ENCODE measurements at regions not wholly inside any gene's neighbourhood (a gene's known extent, or its start where the extent isn't known, plus 50 kb on each side); places are given as distances from the start of the nearest gene placed in this dataset.
"Not testable (repeated sequence)": the region's sequence is repeated elsewhere in the genome, so short reads cannot be mapped to it uniquely, and the experiment has no call there.

DNA sequence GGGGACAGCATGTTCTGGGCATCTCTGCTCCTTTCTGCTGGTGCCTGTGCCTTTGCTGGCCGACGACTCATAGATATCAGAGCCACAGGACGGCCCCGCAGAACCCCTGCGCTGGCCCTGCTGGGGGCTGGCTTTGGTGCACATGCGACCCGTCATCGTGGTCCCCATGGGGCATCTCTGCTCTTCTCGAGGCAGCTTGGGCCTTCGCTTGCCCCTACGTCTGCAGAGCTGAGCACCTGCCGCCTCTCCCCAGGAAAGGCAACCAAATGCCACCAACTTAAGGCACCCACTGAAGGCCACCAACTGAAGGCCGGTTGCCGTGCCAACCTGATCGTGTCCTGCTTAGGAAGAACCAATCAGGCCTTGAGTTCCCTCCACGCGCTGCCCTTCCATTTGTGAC lies 153.1 kb downstream of the FOXD4L6 start:
- H3K36me3 Mint-ChIP-seq = peaks cover 11% of the 10 kb centered on the region
- not testable (repeated sequence) for H3K9me3 Mint-ChIP-seq (ENCODE audit: low read depth); H3K4me3 Mint-ChIP-seq; H3K27me3 Mint-ChIP-seq; H3K4me1 Mint-ChIP-seq (ENCODE audit: low read depth); H3K27ac Mint-ChIP-seq

DNA sequence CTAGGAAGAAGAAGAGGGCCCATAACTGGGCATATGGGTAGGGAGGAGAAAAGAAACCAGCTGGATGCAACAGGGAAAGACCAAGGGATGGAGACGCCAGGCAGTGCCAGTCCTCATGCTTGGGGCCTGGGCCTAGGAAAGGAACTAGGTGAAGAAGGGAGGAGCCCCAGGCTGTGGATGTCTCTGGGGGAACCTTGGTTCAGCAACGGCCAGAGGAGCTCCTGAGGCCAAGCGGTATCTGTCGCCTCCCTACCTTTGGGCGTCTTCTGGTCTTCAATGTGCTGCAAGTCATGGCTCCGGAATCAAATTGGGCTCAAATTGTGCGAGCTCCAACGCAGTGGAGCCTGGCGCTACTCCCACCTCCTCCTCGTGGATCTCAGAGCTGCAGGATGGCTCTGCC lies 153.6 kb downstream of the FOXD4L6 start:
- H3K27ac Mint-ChIP-seq = not testable (repeated sequence)

DNA sequence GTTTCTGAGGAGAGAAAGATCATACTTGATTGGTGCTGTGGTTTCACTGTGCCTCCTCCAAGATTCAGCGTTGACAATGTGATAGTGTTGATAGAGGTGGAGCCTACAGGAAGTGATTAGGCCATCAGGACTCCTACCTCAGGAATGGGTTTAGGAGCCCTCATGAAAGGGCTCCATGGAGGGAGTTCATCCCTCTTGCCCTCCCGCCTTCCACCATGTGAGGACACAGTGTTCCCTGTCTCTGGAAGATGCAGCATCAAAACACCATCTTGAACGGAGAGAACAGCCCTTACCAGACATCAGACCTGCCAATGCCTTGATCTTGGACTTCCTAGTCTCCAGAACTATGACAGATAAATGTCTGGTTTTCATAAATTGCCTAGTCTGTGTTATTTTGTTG lies 156.7 kb downstream of the FOXD4L6 start:
- H3K36me3 Mint-ChIP-seq; H3K27ac Mint-ChIP-seq; H3K4me1 Mint-ChIP-seq (ENCODE audit: low read depth); H3K9me3 Mint-ChIP-seq (ENCODE audit: low read depth); H3K4me3 Mint-ChIP-seq; H3K27me3 Mint-ChIP-seq: not testable (repeated sequence)

More for the DNA sequence above, 153.6 kb downstream of the FOXD4L6 start:
- not testable (repeated sequence) for H3K27me3 Mint-ChIP-seq; H3K4me3 Mint-ChIP-seq; H3K4me1 Mint-ChIP-seq (ENCODE audit: low read depth); H3K9me3 Mint-ChIP-seq (ENCODE audit: low read depth)
- H3K36me3 Mint-ChIP-seq = peaks cover 11% of the 10 kb centered on the region

DNA sequence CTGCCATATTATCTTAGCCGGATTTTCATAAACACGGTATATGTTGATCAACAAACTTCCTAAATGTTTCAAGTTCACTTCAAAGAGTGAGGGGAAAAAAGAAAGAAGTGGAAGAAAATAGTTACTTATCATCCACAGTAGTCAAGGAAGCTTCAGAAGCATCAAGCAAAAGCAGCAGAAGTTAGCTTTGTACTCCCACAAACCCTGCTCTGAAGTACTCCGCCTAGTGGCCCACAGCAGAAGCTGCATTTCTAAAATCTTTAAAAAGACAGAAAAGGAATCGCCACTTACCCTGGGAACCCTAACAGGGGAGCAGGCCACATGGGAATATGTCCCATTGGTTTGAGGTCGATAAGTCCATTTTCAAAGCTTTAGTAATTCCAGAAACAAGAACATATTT lies 158.1 kb downstream of the FOXD4L6 start:
- not testable (repeated sequence) for H3K36me3 Mint-ChIP-seq; H3K27me3 Mint-ChIP-seq; H3K4me3 Mint-ChIP-seq; H3K4me1 Mint-ChIP-seq (ENCODE audit: low read depth); H3K9me3 Mint-ChIP-seq (ENCODE audit: low read depth); H3K27ac Mint-ChIP-seq

DNA sequence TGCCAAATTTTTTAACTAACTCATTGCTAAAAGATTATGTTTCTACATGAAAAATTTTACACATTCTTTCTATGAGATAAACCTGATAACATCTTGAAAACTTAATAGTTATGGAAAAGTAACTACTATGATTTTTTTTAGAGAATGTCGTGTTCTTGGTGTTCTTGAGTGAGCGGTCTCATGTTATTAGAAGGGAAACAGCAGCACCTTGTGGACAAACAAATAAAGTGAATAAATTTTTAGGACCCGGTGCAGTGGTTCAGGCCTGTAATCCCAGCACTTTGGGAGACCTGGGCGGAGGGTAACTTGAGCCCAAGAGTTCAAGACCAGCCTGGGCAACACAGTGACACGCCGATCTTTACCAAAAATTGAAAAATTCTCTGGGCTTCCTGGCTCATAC lies 166.0 kb downstream of the FOXD4L6 start:
- not testable (repeated sequence) for H3K36me3 Mint-ChIP-seq; H3K9me3 Mint-ChIP-seq (ENCODE audit: low read depth); H3K4me1 Mint-ChIP-seq (ENCODE audit: low read depth); H3K4me3 Mint-ChIP-seq; H3K27ac Mint-ChIP-seq; H3K27me3 Mint-ChIP-seq

DNA sequence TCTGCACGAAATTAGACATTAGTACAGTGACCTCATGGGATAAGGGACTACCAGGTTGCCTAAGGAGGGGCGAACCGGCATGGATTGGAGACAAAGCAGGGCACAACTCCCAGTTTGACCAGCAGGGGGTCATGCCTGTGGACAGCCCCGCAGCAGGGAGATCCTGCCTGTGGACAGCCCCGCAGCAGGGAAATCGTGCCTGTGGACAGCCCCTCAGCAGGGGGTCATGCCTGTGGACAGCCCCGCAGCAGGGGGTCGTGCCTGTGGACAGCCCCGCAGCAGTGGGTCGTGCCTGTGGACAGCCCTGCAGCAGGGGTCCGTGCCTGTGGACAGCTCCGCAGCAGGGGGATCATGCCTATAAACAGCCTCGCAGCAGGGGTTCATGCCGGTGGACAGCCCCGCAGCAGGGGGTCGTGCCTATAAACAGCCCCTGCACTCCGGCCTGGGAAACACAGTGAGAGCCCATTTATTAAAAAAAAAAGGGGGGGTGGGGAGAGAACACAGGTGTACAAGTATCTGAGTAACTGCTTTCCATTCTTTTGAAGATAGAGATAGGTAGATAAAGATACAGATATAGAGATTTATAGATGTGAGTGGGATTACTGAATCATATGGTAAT lies 176.5 kb downstream of the FOXD4L6 start:
- H3K4me3 Mint-ChIP-seq; H3K27ac Mint-ChIP-seq; H3K9me3 Mint-ChIP-seq (ENCODE audit: low read depth); H3K4me1 Mint-ChIP-seq (ENCODE audit: low read depth); H3K27me3 Mint-ChIP-seq: not testable (repeated sequence)
- H3K36me3 Mint-ChIP-seq = peaks cover 19% of the 10 kb centered on the region

DNA sequence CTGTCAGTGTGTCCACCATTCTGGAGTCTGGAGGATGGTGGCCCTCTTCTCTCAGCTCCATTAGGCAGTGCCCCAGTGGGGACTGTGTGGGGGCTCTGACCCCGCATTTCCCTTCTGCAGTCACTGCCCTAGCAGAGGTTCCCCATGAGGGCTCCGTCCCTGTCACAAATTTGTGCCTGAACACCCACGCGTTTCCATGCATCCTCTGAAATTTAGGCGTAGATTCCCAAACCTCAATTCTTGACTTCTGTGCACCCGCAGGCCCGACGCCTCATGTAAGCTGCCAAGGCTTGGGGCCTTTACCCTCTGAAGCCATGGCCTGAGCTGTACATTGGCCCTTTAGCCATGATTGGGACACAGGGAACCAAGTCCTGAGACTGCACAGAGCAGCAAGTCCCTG lies 182.3 kb downstream of the FOXD4L6 start:
- H3K27me3 Mint-ChIP-seq; H3K4me3 Mint-ChIP-seq; H3K27ac Mint-ChIP-seq; H3K9me3 Mint-ChIP-seq (ENCODE audit: low read depth); H3K36me3 Mint-ChIP-seq; H3K4me1 Mint-ChIP-seq (ENCODE audit: low read depth): not testable (repeated sequence)

DNA sequence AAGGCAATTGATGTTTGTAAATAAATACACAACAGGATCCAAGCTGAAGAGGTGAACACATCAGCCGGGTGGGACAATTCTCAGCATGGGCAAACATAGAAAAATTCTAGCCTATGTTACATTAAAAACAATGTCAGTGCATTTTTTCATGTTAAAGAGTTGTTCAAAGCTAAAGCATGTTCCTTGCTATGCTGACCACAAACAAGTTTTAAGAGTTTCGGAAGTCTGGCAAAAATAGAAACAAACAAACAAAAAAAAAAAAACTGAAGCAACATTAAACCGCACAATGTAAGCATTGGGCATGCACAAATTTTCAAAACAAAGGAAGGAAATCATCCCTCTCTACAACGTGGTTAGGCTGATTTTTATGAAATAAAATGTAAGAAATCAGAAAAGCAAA lies 185.8 kb downstream of the FOXD4L6 start:
- not testable (repeated sequence) for H3K27ac Mint-ChIP-seq; H3K27me3 Mint-ChIP-seq; H3K4me1 Mint-ChIP-seq (ENCODE audit: low read depth); H3K36me3 Mint-ChIP-seq; H3K4me3 Mint-ChIP-seq
- H3K9me3 Mint-ChIP-seq (ENCODE audit: low read depth) = peaks cover 18% of the 10 kb centered on the region

DNA sequence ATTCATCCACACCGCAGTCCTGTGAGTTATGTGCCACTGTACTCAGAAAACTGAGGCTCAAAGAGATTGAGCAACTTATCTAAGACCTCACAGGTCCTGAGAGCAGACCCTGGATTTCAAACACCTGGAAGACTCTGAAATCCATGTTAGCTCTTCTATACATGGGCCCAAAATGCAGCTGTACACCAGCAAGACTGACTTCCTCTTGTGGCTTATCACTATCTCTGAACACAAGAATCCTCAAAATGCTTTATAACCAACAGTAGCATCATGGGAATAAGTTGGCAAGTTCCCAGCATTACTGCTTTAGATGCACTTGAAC lies 188.6 kb downstream of the FOXD4L6 start:
- H3K4me3 Mint-ChIP-seq; H3K36me3 Mint-ChIP-seq; H3K27me3 Mint-ChIP-seq; H3K27ac Mint-ChIP-seq; H3K4me1 Mint-ChIP-seq (ENCODE audit: low read depth): not testable (repeated sequence)
- peaks cover 18% of the 10 kb centered on the region for H3K9me3 Mint-ChIP-seq (ENCODE audit: low read depth)

DNA sequence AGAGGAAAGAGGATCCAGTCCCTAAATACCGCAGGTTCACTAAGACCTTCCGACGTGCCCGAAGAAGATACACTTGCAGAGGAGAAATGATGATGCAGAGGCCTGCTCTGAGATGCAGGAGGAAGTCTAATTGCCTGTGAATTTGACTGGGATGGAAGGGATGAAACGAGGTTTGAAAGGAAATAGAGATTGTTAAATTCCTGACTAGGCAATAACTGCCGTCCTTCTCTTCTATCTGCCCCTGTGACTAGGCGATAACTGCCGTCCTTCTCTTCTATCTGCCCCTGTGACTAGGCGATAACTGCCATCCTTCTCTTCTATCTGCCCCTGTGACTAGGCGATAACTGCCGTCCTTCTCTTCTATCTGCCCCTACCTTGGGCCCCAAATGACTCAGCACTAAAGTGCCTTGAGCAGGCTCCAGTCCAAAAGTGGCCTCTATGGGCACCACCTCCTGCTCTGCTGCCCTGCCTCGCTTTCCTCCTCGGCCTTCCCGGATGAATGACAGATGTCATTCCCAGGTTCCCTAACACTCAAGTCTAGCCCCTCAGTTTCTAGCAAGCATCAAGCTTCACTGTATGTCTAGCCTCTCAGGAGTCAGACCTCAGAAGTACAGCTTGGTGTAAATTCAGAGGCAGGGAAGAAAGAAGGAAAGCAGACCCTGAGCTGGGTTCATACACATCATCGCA lies 189.1 kb downstream of the FOXD4L6 start:
- H3K9me3 Mint-ChIP-seq (ENCODE audit: low read depth) = peaks cover 18% of the 10 kb centered on the region
- H3K36me3 Mint-ChIP-seq; H3K27ac Mint-ChIP-seq; H3K27me3 Mint-ChIP-seq; H3K4me3 Mint-ChIP-seq; H3K4me1 Mint-ChIP-seq (ENCODE audit: low read depth): not testable (repeated sequence)

DNA sequence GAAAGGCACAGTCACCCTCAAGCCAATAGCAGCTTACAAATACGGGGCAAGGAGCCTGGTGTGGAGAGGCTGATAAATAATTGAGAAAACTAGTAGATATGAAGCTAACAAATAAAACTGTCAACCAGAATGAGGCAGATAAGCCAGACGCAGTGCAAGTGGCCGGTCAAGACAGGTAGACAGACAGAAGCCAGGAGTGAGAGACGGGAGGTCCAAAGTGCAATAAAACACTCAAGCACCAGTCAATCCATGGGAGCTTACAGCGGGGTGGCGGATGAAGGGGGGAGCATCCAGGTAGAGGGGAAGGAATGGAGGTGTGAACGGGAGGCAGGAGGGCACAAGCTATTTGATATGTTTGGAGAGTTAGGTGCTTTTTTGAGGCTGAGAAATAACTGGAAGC lies 193.1 kb downstream of the FOXD4L6 start:
- H3K9me3 Mint-ChIP-seq (ENCODE audit: low read depth) = peaks cover 22% of the 10 kb centered on the region
- no peak overlapping the region for H3K27ac Mint-ChIP-seq

DNA sequence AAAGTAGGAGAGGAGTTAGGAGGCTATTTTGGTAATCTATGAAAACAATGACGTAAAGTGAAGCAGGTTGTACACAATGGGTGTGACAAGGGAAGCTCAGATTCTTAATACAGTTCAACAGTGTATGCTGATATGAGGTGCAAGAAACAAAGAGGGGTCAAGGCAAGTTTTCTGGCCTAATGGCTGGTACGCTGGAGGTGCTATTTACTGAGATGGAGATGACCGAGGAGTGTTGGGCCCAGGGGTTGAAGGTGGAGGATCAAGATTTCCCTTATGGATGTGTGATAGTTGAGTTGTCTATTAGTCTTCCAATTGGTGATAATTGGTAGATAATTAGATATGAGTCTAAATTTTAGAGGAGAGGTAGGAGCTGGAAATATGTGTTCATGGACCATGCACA lies 194.0 kb downstream of the FOXD4L6 start:
- not testable (repeated sequence) for H3K27me3 Mint-ChIP-seq; H3K4me1 Mint-ChIP-seq (ENCODE audit: low read depth); H3K27ac Mint-ChIP-seq; H3K4me3 Mint-ChIP-seq
- Mint-ChIP-seq H3K9me3 (ENCODE audit: low read depth) (peaks cover 20% of the 10 kb centered on the region), H3K36me3 (peaks cover 13% of the 10 kb centered on the region)

More for the DNA sequence above, 193.1 kb downstream of the FOXD4L6 start:
- Mint-ChIP-seq H3K27me3 (no peaks in the 10 kb centered on the region), H3K4me3 (no peak overlapping the region), H3K4me1 (ENCODE audit: low read depth) (no peaks in the 10 kb centered on the region), H3K36me3 (peaks cover 14% of the 10 kb centered on the region)

DNA sequence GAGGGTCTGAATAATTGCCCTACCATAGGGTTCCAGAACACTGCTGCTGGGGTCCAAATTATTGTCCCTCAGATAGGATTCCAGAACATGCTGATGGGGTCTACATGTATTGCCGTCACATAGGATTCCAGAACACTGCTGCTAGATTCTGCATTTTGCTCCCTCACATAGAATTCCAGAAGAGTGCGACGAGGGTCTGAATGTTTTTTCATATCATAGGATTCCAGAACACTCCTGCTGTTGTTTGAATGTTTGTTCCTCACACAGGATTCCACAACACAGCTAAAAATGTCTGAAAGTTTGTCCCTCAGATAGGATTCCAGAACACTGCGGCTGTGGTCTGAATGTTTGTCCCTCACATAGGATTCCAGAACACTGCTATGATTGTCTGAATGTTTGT lies 198.1 kb downstream of the FOXD4L6 start:
- H3K9me3 Mint-ChIP-seq (ENCODE audit: low read depth) = peaks cover 23% of the 10 kb centered on the region
- H3K36me3 Mint-ChIP-seq = peaks cover 16% of the 10 kb centered on the region

DNA sequence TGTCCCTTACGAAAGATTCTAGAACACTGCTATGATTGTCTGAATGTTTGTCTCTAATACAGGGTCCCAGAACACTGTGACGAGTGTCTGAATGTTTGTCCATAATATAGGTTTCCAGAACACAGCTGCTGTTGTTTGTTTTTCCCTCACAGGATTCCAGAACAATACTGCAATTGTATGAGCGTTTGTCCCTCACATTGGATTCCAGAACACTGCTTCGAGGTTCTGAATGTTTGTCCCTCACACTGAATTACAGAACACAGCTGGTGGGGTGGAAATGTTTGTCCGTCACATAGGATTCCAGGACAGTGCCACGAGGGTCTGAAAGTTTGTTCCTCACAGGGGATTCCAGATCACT lies 199.0 kb downstream of the FOXD4L6 start:
- not testable (repeated sequence) for H3K4me1 Mint-ChIP-seq (ENCODE audit: low read depth); H3K4me3 Mint-ChIP-seq; H3K27ac Mint-ChIP-seq; H3K27me3 Mint-ChIP-seq
- peaks cover 32% of the 10 kb centered on the region for H3K9me3 Mint-ChIP-seq (ENCODE audit: low read depth)
- H3K36me3 Mint-ChIP-seq = peaks cover 19% of the 10 kb centered on the region

More for the DNA sequence above, 198.1 kb downstream of the FOXD4L6 start:
- H3K4me3 Mint-ChIP-seq; H3K27me3 Mint-ChIP-seq; H3K4me1 Mint-ChIP-seq (ENCODE audit: low read depth); H3K27ac Mint-ChIP-seq: not testable (repeated sequence)

DNA sequence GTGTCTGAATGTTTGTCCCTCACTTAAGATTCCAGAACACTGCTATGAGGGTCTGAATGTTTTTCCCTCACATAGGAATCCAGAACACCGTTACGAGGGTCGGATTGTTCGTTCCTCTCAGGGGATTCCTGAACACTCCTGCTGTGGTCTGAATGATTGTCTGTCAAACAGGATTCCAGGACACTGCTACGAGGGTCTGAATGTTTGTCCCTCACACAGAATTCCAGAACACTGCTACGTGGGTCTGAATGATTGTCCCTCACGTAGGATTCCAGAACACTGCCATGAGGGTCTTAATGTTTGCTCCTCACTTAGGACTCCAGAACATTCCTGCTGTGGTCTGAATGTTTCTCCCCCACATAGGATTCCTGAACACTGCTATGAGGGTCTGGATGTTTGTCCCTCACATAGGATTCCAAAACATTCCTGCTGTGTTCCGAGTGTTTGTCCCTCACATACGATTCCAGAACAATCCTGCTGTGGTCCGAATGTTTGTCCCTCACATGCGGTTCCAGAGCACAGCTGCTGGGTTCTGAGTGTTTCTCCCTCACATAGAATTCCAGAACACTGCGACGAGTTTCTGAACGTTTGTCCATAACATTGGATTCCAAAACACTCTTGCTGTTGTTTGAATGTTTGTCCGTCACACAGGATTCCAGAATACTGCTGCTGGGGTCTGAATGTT lies 199.5 kb downstream of the FOXD4L6 start:
- no peak overlapping the region for H3K27ac Mint-ChIP-seq
- H3K36me3 Mint-ChIP-seq = peaks cover 19% of the 10 kb centered on the region
- H3K4me1 Mint-ChIP-seq (ENCODE audit: low read depth) = no peaks in the 10 kb centered on the region

More for the DNA sequence above, 199.5 kb downstream of the FOXD4L6 start:
- H3K4me3 Mint-ChIP-seq = no peak overlapping the region
- peaks cover 35% of the 10 kb centered on the region for H3K9me3 Mint-ChIP-seq (ENCODE audit: low read depth)
- H3K27me3 Mint-ChIP-seq = no peaks in the 10 kb centered on the region
